ENCODE measurements at regions not wholly inside any gene's neighbourhood (a gene's known extent, or its start where the extent isn't known, plus 50 kb on each side); places are given as distances from the start of the nearest gene placed in this dataset.

DNA sequence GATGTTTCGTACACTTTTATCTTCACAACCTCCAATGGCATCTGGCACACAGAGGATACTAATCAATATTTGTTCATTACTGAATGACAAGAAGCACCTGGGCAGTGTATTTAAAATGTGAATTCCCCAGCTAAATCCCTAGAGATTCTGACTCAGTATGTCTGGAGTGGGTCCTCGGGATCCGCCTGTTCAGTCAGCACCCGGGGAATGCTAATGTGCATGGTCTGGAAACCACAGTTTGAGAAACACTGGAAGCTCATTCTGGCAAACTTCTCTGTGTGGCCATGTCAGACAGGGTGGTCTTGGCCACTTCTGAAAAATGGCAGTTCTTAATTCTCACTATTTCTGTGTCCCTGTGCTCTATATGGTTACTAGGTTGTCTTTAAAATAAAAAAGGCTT, 138.8 kb upstream of the VCX start:
- Mint-ChIP-seq H3K9me3 (no peaks in the 10 kb centered on the region), H3K4me1 (ENCODE audit: low read depth) (no peaks in the 10 kb centered on the region), H3K27ac (no peak overlapping the region), H3K27me3 (no peaks in the 10 kb centered on the region), H3K4me3 (no peak overlapping the region), H3K36me3 (ENCODE audit: low read depth) (no peaks in the 10 kb centered on the region)
- no peak for ATAC-seq
- CTCF ChIA-PET = no interaction called here
- intact Hi-C loops (cut with micrococcal nuclease) = no loop called here
- TF ChIP-seq, protein P1, sequence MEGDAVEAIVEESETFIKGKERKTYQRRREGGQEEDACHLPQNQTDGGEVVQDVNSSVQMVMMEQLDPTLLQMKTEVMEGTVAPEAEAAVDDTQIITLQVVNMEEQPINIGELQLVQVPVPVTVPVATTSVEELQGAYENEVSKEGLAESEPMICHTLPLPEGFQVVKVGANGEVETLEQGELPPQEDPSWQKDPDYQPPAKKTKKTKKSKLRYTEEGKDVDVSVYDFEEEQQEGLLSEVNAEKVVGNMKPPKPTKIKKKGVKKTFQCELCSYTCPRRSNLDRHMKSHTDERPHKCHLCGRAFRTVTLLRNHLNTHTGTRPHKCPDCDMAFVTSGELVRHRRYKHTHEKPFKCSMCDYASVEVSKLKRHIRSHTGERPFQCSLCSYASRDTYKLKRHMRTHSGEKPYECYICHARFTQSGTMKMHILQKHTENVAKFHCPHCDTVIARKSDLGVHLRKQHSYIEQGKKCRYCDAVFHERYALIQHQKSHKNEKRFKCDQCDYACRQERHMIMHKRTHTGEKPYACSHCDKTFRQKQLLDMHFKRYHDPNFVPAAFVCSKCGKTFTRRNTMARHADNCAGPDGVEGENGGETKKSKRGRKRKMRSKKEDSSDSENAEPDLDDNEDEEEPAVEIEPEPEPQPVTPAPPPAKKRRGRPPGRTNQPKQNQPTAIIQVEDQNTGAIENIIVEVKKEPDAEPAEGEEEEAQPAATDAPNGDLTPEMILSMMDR (IDR thresholded peaks at IDR 0.05) = no peak
- POLR2A ChIA-PET = no interaction called here
- DNase-seq = no peak

DNA sequence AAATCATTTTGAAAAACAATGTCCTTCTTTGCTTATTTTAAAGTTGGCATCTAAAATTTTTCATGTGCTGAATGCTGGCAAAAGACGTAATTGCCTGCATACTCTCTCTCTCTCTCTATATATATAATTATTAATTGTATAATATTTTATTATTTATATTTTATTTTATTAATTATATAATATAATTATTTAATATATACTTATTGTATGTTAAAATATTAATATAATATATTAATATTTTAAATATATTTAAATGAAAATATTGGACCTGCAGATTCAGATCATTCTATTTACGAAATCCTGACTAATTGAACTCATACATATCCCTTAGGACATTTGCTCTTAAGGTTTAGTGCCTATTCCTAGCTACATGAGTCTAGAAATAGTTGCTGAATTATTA, 144.7 kb upstream of the VCX start:
- Mint-ChIP-seq H3K27ac (no peak overlapping the region), H3K4me3 (no peak overlapping the region), H3K27me3 (no peaks in the 10 kb centered on the region), H3K9me3 (no peaks in the 10 kb centered on the region), H3K4me1 (ENCODE audit: low read depth) (no peaks in the 10 kb centered on the region), H3K36me3 (ENCODE audit: low read depth) (no peaks in the 10 kb centered on the region)
- ATAC-seq (no peak), DNase-seq (no peak)
- ChIA-PET CTCF (no interaction called here), POLR2A (no interaction called here)
- TF ChIP-seq, protein P1 (IDR thresholded peaks at IDR 0.05) = no peak
- intact Hi-C loops (cut with micrococcal nuclease) = no loop called here

DNA sequence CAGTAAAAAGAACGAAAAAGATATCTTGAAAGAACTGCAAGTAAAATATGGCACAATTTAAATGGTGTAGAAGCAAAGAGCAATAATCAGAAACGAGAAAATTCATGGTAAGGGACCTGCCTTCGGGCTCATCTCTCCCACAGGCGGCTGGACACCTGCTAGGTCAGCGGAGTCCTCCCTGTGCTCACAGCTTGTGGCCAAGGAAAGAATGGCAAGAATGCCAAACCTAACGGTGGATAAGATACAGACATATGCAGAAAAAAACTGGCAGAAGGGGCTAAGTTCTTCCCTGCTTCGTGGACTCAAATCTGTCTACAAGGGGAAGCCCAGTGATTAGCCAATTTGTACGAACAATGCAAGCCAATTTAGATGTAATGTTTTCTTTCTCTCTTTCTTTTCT, 152.1 kb upstream of the VCX start:
- DNase-seq (no peak), ATAC-seq (no peak)
- POLR2A ChIA-PET = no interaction called here
- intact Hi-C loops (cut with micrococcal nuclease) = no loop called here
- CTCF ChIA-PET = no interaction called here
- Mint-ChIP-seq H3K9me3 (no peaks in the 10 kb centered on the region), H3K4me3 (no peak overlapping the region), H3K4me1 (ENCODE audit: low read depth) (no peaks in the 10 kb centered on the region), H3K27me3 (no peaks in the 10 kb centered on the region), H3K36me3 (ENCODE audit: low read depth) (no peaks in the 10 kb centered on the region), H3K27ac (no peak overlapping the region)
- TF ChIP-seq, protein P1 (IDR thresholded peaks at IDR 0.05) = no peak

DNA sequence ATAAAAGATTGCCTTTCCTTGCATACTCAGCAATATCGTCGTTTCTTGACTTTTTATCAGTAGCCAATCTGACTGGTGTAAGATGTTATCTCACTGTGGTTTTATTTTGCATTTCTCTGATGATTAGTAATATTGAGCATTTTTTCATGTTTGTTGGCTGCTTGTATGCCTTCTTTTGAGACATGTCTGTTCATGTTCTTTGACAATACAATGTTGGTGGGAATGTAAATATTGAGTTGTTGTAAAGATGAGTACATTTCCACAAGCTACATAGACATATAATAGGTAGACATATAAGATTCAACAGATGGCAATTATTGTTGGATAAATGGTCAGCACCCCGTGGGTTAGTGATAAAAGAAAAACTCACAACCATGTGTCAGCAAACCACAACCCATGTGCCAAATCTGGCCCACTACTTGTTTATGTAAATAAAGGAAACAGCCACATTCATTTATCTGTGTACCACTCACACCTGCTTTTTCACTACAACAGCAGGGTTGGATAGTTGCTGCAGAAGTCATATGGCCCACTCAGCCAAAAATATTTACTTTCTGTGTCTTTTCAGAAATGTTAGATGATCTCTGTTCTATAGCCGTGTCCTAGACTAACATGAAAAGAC, 153.1 kb upstream of the VCX start:
- Mint-ChIP-seq H3K4me3 (no peak overlapping the region), H3K27me3 (no peaks in the 10 kb centered on the region), H3K9me3 (no peaks in the 10 kb centered on the region), H3K4me1 (ENCODE audit: low read depth) (no peaks in the 10 kb centered on the region), H3K36me3 (ENCODE audit: low read depth) (no peaks in the 10 kb centered on the region), H3K27ac (no peak overlapping the region)
- POLR2A ChIA-PET = no interaction called here
- CTCF ChIA-PET = no interaction called here
- intact Hi-C loops (cut with micrococcal nuclease) = no loop called here
- TF ChIP-seq, protein P1 (IDR thresholded peaks at IDR 0.05) = no peak
- DNase-seq (no peak), ATAC-seq (no peak)

DNA sequence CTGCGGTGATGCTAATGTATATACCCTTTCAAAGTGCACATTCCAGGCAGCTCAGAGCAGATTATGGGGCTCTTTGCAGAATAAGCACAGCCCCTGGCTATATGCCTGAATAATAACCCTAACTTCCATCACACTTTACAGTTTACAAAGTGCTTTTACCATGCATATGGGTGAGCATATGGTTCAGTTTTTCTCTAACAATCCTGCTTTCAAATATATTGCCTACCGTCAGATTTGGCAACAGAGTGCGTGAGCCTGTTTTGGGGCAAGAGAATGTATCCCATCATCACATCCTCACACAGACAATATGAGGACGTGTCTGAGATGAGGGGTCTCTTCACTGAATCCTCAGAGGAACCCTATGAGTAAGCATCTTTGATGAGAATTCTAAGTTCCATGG, 162.8 kb upstream of the VCX start:
- ChIA-PET CTCF (no interaction called here), POLR2A (no interaction called here)

More for the DNA sequence above, 162.8 kb upstream of the VCX start:
- TF ChIP-seq, protein P1 (IDR thresholded peaks at IDR 0.05) = no peak
- Mint-ChIP-seq H3K9me3 (no peaks in the 10 kb centered on the region), H3K27ac (no peak overlapping the region), H3K4me3 (no peak overlapping the region), H3K27me3 (no peaks in the 10 kb centered on the region), H3K4me1 (ENCODE audit: low read depth) (no peaks in the 10 kb centered on the region), H3K36me3 (ENCODE audit: low read depth) (no peaks in the 10 kb centered on the region)
- intact Hi-C loops (cut with micrococcal nuclease) = no loop called here
- no peak for ATAC-seq
- no peak for DNase-seq

All from activated CD8-positive, alpha-beta T cell treated with anti-CD3 and anti-CD28 coated beads for 36 hours (primary cell).